ENCODE measurements at regions not wholly inside any gene's neighbourhood (a gene's known extent, or its start where the extent isn't known, plus 50 kb on each side); places are given as distances from the start of the nearest gene placed in this dataset.
"Not testable (repeated sequence)": the region's sequence is repeated elsewhere in the genome, so short reads cannot be mapped to it uniquely, and the experiment has no call there.

DNA sequence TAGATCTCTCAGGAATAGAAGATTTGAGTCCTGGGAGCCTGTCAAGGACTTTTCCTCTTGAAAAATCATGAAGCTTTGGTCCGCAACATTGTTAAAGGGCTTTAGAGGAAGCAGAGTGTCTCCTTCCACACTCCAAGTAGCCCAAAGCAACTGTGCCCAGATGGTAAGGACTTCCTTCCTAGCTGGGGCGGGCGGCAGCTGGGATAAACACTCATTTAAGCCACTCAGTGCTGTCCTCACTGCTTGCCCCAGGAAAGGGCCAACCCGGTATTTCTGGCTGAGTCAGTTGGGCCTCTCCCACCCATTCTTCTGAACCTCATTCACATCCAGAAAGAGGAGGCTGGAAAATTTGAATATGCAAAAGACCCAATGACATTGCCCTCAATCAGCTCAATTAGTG lies 144.3 kb downstream of the CHIC2 start:
- no peak for DNase-seq

GRCh38 chr4:53919535-53919934 lies 144.9 kb downstream of the CHIC2 start:
- DNase-seq, result no peak

GRCh38 chr4:53917729-53918128 lies 146.7 kb downstream of the CHIC2 start:
- DNase-seq, result no peak

- no peak for DNase-seq
Observed at GRCh38 chr4:53916431-53916889, 147.9 kb downstream of the CHIC2 start.

GRCh38 chr4:53914313-53915016 lies 149.9 kb downstream of the CHIC2 start:
- no peak for DNase-seq

- DNase-seq, result no peak
Observed at GRCh38 chr4:53913771-53914170, 150.6 kb downstream of the CHIC2 start.

DNA sequence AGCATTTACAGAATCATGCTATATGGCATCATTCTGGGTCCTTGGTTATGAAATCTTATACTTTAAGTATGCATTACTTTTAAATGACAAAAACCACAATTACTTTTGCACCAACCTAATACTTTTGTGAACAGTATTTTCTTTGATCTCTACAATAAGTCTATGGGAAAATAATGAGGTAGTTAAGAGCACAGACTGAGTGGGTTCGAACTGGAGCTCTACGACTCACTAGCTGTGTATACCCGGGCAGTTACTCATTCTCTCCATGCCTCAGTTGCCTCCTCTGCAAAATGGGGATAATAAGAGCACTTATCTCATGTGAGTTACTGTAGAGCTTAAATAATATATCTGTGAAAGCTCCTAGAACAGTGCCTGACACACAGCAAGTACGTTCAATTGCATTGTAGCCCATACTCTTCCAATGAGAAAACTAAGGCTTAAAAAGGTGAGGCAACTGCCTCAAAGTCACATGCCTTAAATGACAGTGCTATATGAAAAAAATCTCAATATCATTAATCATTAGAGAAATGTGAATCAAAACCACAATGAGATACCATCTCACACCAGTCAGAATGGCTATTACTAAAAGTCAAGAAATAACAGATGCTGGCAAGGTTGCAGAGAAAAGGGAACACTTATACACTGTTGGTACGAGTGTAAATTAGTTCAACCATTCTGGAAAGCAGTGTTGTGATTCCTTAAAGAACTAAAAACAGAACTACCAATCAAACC lies 151.5 kb downstream of the CHIC2 start:
- no peak for DNase-seq

DNA sequence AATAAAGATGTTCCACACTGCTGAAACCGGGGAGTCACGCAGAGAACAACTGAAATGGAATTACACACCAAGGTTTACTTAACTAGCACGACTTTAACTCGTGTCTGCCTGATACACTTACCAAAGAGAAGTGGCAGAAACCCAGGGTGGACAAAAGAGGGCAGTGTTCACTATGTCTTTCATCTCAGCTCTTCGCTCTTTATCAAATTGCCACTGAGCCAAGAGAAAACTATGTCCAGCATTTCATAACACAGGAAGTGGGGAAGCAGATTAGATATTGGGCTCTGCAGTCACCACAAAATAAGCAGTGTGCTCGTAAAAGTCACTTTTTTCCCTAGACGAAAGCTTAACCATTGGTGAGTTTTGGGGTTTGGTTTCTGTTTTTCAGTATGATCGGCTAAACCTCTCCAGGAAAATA lies 155.7 kb downstream of the CHIC2 start:
- peak; percentile 76 for DNase-seq

DNA sequence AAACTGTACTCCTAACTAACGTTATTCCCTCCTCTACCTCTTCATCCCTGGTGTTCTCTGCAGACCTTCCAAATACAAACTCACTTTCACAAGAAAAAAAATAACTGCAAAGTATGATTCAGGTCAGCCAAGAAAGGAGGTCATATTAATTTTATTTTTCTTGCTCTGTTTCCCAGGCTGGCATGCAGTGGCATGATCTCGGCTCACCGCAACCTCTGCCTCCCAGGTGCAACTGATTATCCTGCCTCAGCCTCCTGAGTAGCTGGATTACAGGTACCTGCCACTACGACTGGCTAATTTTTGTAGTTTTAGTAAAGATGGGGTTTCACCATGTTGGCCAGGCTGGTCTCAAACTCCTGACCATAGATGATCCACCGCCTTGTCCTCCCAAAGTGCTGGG lies 156.6 kb downstream of the CHIC2 start:
- DNase-seq, result no peak

DNA sequence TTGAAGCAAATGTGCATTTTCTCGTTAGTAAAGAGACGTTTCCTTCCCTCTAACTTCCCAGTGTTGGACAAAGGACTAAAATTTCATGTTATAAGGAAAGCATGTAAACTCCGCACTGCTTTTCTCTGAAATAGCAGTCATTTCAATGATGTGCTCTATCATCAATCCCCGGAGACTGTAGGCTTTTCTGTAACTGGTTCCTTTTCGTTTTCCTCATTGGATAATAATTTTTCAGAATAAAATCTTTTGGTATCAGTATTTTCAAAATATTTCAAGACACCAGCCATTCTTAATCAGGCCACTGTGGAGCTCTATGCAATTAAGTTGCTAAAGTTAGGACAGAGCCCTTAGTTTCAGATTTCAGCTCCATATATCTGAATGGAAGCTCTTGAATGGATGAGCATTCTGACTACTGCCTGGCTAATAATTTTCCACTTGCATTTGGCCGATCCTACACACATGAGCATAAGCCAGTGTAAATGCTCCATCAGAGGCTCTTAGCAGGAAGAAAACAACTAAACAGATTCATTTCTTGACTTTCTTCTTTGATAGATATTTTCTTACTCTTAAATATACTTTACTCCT lies 157.7 kb downstream of the CHIC2 start:
- DNase-seq, result no peak

DNA sequence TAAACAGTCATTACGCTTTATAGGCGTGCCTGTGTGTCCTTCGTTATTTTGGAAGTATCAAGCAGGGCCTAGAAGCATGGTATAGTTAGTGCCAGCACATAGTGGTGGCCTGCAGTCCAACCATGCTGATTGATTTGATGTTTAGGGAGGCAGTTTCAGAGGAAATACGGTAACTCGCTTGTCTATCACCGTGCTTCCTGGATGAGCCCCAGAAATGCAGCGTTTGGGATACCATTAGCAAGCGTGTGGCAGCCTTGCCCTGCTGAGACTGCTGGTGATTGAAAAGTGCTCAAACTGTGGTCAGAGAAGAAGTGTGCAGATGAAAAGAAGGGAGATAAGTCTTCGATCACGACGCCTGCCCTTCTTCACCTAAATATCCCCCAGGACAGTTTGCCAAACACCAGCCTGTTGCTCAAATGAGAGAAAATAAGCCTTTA lies 158.4 kb downstream of the CHIC2 start:
- DNase-seq, result peak; percentile 39

DNA sequence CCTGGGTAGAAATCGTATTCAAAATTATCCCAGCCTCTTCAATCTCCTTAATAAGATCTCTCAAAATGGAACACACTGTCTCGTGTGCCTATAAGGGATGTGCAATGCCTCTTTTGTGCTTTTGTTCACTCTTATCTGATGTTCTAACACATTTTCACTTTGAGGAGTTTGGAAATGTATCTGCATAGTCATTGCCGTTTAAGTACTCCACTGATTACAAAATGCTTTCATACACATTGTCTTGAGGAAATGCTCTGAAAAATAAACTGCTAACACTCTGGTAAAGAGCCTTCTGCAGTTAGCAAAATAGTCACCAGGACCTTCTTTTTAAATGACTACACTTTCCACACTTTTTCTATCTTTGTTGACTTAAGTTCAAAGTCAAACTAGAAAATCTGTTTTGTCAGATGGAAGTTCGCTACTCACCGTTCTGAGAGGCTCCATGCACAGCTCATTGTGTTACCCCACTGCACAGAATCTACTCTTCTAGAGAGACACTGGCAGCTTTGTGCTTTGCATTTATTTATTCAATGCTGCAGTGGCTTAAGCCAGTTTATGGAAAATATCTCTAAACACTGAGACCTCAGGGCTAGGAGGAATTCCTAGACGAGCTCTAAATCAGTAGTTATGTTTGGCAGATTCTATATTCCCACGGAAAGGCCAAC lies 159.0 kb downstream of the CHIC2 start:
- no peak for DNase-seq

GRCh38 chr4:53902786-53903185 lies 161.6 kb downstream of the CHIC2 start:
- DNase-seq, result no peak

DNA sequence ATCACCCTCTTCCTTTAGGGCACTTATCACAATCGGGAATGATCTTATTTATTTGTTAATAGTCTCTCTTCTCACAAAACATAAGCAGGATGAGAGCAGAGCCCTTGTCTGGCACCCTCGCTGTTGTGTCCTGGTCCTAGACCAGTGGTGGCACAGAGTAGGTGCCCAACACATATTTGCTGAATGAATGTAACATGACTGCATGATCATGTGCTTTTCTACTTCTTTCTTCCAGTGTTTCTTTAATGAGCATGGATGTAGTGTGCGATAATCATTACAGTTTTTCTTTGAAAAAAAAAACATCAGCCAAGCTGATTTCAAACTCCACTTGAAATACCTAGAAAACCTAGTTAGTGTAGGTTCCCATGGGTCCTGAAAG lies 164.1 kb downstream of the CHIC2 start:
- DNase-seq, result no peak

- DNase-seq, result no peak
Observed at GRCh38 chr4:53899586-53900270, 164.7 kb downstream of the CHIC2 start.

GRCh38 chr4:53895137-53895536 lies 169.3 kb downstream of the CHIC2 start:
- DNase-seq, result no peak

- no peak for DNase-seq
Observed at GRCh38 chr4:53890461-53890860, 173.9 kb downstream of the CHIC2 start.

DNA sequence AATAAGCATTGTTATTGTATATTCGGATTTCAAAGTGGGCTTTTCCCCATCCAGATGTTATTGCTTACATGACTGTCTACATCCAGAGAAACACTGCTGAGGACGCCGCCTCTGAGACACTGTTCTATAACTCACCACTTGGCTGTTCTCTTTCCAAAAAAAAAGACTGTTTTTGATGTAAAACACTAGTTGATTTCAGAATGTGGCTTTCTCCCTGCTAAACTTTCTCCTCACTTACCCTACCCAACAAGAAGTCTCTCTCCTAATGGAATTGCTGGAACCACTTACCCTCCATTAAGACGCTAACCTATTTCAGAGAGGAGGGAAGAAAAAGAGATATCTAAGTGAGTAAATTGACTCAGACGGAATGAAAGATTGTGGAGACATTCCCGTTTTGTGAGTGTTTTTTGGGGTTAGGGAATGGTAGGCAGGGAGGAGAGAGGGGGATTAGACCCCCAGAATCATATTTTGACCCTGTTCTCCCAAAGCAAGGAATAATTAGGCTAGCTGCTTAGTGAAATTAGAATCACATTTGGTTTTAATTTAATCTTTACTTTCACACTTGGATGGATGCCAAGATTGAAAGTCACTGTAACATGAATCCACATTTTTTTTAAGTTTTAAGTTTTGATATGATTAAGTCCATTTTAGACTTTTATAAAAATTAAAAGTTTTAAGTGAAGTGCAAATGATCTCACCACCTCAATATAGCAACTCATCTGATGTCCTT lies 174.9 kb downstream of the CHIC2 start:
- DNase-seq, result no peak

GRCh38 chr4:53886090-53886489 lies 178.3 kb downstream of the CHIC2 start:
- no peak for DNase-seq

DNA sequence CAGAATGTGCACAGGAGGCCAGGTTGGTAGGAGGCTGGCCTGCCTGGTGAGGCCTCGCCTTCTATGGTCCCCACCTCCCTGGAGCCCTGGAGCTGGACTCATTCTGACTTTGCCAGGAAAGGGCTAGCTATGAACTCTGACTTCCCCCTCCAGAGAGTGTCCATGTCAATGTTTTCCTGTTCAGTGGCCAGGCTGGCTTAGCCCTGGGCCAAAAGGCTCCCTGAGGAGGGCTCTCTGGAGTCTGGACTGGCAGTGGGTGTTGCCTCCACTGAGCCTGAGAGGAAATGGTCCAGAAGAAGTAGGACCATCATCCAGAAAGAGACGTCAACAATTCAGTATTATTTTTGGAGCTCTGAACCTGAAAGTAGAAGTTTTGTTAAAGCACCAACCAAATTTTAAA lies 178.7 kb downstream of the CHIC2 start:
- no peak for DNase-seq

GRCh38 chr4:53877096-53877495 lies 187.3 kb downstream of the CHIC2 start:
- DNase-seq, result not testable (repeated sequence)

- DNase-seq, result no peak
Observed at GRCh38 chr4:53866055-53866454, 198.3 kb downstream of the CHIC2 start.
